CD4-positive, alpha-beta T cell treated with Interleukin-10 for 1 hour (primary cell): ENCODE measurements at regions not wholly inside any gene's neighbourhood (a gene's known extent, or its start where the extent isn't known, plus 50 kb on each side); places are given as distances from the start of the nearest gene placed in this dataset.
"Not testable (repeated sequence)": the region's sequence is repeated elsewhere in the genome, so short reads cannot be mapped to it uniquely, and the experiment has no call there.

Experiments
- DNase-seq: peaks from one replicate; pipeline ENCODE4 v3.0.0-alpha.2; 2020

GRCh38 chr1:67588178-67588855 is 96.7 kb upstream of the GADD45A start:
- no peak for DNase-seq

GRCh38 chr1:67589519-67590233 is 95.3 kb upstream of the GADD45A start:
- no peak for DNase-seq

DNA sequence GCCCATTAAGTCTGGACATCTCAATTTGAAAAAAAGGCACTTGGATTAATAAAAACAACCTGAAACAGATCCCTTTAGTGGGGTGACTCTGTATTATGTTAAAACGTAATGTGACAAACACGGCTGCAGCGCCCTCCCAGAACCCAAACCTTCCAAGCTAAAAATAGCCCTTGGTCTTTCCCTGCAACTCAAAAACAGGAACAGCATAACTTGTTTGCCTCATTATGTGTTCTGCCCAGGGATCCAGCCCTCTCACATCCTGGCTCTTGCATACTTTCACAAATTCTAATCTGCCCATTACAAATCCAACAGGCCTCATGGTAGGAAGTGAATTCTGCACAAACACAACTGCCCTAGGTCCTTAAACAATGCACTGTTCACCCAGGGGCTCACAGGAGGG is 94.7 kb upstream of the GADD45A start:
- no peak for DNase-seq

DNA sequence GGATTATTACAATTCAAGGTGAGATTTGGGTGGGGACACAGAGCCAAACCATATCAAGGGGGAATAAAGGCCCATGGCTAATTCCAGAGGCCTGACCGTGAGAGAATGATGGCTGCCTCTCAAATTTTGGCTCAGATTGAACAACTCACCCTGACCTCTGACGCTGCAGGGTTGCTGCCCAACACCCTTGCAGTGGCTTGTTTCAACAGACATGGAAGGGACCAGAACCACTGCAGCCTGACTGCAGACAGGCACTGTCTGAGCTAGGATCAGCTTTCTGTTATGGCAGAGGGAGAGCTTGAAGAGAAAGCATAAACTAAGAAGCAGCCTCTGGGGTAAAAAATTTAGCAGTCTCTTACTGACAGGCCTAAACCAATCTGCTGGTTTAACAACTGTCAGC is 90.2 kb upstream of the GADD45A start:
- DNase-seq: no peak

- no peak for DNase-seq
Measured at GRCh38 chr1:67596674-67597073, 88.3 kb upstream of the GADD45A start.

DNA sequence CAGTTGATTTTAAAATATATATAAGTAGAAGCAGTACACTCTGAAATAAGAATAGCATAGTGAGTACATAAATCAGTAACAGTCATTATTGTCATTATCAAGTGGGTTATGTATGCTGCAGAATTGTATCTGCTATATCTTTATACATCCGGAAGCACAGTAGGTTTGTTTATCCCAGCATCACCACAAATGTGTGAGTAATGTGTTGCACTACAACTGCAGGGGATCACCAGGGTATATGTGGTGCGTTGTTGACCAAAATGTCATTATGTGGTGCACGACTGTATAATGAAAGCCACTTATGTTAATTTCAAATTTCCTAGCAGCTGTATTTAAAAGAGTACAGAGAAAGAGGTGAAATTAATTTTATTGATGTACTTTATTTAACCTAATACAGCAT is 87.7 kb upstream of the GADD45A start:
- DNase-seq: no peak

GRCh38 chr1:67599085-67599484 is 85.9 kb upstream of the GADD45A start:
- DNase-seq: no peak

GRCh38 chr1:67601539-67601938 is 83.5 kb upstream of the GADD45A start:
- DNase-seq: no peak

- no peak for DNase-seq
Measured at GRCh38 chr1:67601955-67602354, 83.0 kb upstream of the GADD45A start.

DNA sequence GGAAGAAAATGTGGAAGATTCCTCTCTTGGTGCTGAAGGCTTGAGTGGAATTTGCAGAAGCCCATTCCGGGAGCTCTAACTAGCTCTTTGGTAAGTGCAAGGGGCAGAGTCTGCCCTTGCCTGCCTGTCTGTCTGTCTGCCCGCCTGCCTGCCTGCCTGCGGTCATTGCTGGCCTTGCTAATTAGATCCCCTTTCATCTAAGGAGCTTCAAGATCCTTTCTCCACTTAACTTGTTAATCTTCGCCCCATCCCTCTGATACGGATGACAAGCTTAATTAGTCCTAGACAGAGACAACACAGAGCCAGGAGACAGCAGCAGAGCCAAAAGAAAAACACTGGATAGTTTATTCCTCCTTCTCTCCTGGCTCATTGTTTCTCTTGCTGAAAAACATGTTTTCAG is 80.2 kb upstream of the GADD45A start:
- no peak for DNase-seq

DNA sequence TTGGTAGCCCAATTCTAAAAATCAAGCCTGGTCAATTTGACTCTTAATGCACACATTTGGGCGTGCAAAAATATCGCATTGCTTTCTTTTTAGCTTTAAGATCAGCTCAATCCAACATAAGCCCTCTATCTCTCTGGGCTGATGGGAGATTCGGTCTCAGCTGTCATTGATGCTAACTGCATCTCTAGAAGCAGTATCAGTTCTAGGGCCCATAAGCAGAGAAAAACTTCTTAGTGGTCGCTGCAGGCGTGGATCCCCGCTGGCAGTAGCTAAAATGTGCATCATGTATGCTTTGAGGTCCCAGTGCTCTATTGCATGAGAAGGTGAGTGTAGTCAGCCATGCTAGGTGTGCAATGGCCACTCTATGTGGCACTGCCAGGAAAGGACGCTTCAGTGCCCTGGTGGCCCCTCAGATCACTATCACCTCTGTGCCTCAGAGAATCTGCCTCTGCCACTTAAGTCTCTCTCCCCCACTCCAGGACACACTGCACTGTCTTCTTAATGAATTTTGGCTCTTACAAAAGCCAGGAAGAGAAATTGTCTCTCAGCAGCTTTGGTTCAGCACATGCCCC is 79.7 kb upstream of the GADD45A start:
- no peak for DNase-seq

GRCh38 chr1:67607286-67607685 is 77.7 kb upstream of the GADD45A start:
- no peak for DNase-seq

GRCh38 chr1:67607699-67608098 is 77.3 kb upstream of the GADD45A start:
- no peak for DNase-seq

DNA sequence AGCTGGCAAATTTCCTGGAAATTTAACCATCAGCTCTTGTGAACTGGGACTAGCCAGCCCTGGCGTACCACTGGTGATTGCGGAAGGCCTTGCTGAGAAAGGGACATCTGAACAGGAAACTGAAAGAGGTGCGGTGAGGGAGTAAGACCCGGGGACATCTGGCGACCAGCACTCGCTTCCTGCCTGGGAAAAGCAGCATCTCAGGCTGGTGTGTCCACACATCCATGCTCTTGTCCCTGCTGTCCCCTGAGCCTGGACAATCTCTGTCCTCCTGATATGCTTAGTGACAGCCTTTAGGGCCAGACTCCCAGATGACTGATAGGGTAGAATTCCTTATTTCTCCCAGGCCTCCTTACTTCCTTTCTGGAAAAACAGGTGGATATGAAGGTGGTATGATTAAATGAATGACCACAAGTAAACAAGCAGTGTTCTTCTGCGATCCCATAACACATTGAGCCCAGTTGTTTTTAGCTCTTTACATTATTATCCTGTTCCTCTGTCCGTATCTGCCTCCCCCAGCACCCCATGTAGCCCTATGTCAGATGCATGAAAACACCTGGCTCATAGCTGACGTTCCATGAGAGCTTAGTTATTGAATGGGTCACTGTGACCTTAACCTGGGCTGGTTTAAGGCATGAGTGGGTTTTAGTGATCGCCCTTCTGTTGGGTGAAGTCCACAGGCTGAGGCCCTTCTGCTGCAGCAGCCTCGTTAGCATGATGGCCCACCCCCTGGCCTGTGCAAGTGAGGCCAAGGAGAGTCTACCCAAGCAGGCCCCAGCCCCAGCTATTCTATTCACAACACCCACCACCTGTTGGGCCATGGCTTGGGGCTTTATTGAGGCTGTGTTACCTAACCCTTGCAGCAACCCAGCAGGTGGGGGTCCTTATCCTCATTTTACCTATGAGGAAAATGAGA is 76.1 kb upstream of the GADD45A start:
- no peak for DNase-seq

DNA sequence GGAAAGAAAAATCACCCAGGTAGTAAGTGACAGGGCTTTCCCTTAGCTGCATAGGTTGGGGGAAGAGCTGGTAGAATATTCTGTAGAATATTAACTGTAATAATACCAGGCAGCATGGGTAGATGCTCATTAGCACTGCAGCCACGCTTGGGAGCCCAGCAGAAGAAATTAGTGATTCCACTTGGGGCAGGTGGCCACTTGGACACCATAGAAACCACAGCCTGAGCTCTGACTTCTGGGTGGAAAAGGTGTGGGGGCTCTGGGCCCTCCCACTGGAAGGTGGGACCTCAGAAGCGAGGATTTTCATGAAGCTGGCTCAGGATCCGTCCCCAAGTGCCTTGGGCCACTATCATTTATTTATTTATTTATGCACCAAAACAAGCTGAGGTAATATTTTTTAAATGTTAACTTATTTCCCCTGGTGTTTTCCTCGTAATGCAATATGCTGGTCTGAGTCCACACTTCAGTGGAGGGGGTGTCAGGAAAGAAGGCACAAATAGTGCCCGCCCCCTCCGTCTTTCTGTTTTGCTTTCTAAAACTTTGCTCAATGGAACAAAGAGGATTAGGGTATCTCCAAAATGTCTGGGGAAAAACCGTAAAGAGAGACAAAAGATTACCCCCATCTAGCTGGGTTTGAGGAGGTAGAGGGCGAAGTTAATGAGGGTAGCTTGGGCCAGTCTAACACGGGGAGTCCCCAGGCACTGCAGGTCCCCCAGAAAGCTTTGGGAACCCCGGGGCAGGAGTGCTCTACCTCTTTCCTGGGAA is 75.2 kb upstream of the GADD45A start:
- DNase-seq: no peak

DNA sequence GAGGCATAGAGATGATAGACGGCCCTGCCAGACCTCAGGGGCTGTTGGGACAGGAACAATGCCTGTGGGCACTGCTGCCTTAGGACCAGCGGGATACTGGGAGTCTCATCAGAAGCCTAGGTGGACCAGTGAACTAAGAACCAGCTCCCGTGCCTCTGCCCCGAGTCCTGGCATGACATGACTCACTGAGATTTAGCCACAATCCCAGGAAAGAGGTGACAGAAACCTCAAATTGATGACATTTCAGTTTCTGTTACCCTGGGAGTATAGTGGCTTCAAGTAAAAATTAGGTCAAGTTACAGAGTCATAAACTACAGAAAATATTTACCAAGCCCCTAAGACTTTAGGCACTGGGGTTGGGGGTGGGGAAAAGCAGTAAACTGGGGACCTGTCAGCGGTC is 74.6 kb upstream of the GADD45A start:
- DNase-seq: no peak

GRCh38 chr1:67611846-67612245 is 73.2 kb upstream of the GADD45A start:
- no peak for DNase-seq

DNA sequence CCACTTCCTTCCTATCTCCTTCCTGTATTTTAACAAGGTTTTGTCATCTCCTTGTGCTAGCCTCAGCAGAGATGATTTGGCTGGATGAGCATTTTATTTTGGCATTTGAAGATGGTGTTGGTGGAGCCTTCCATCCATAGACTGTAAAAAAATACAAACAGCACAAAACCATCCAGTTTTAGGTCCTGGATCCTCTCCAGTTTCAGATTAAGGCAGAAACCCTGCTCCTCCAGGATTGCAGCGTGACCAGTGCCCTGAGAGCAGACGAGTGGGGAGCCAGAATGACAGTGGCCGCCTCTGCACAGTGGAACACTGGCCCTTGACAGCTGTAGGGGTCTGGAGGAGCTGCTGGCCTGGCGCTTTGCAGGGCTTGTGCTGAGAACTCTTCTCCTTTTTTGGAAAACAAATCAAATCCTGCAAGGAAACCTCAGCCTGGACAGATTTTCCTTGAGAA is 72.2 kb upstream of the GADD45A start:
- DNase-seq: no peak

DNA sequence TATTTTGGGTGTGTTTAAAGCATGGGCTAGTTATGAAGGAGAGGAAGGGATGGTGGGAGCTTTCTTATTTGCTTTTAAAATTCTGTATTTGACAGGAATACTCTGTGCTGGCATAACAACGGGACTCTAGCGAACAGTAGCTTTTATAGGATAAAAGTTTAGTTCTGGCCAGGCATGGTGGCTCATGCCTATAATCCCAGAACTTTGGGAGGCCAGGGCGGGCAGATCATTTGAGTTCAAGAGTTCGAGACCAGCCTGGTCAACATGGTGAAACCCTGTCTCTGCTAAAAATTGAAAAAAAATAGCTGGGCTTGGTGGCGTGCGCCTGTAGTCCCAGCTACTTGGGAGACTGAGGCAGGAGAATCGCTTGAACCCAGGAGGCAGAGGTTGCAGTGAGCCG is 71.5 kb upstream of the GADD45A start:
- DNase-seq: not testable (repeated sequence)

DNA sequence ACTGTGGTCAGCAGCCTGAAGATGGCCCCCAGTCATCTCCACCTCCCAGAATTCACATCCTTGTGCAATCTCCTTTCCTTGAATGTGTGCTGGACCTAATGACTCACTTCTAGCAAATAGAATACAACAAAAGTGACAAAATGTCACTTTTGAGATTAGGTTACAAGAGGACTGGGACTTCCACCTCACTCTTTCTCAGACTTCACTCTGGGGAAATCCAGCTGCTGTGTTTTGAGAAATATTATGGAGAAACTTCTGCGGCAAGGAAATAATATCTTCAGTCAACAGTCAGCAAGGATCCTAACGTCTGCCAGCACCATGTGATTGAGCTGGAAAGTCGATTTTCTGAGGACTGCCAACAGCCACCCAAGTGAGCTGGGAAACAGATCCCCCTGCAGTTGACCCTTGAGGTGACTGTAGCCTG is 70.5 kb upstream of the GADD45A start:
- DNase-seq: no peak

GRCh38 chr1:67615886-67616285 is 69.1 kb upstream of the GADD45A start:
- DNase-seq: no peak

DNA sequence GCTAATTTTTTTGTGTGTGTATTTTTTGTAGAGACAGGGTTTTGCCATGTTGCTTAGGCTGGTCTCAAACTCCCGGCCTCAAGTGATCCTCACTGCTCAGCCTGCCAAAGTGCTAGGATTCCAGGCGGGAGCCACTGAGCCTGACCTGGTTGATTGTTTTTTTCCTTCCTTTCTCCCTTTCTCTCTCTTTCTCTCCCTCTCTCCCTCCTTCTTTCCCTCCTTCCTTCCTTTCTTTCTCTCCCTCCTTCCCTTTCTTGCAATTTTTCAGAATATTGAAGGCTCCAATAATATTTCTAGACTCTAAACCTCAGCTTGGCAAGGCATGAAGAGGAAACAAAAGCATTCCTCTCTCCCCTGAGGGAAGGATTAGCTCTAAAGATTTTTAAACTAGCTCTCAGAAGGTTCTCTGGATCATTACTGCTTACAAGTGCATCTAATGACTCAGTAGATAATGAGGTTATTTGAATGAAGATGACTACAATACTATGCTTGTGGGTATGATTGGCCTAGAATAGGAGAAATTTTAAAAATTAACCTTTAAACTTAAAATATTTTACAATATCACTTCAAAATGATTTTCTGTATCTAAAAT is 68.5 kb upstream of the GADD45A start:
- no peak for DNase-seq
